Uterus (tissue), 3 donors: ENCODE measurements at regions not wholly inside any gene's neighbourhood (a gene's known extent, or its start where the extent isn't known, plus 50 kb on each side); places are given as distances from the start of the nearest gene placed in this dataset.

ENCODE experiments used
- DNase-seq, 2 donors: peaks; one replicate each; pipeline ENCODE4 v3.0.0-alpha.2; 2019 to 2020
- H3K27ac ChIP-seq, 2 donors: fragments of 200-600 bp; sonication (generic); 1 replicate in 1 of 2; 2 replicates in 1 of 2; pipeline ENCODE4 v1.5.1; 2016 to 2018
- H3K27me3 ChIP-seq, 2 donors: fragments of 200-600 bp; sonication (generic); one replicate each; pipeline ENCODE4 v1.5.1; 2018 to 2019; ENCODE audit warnings: control low read depth in 1 of 2
- H3K36me3 ChIP-seq, 2 donors: fragments of 200-600 bp; sonication (generic); one replicate each; pipeline ENCODE4 v1.5.1; 2019; ENCODE audit warnings: control low read depth in 1 of 2
- H3K4me1 ChIP-seq, 2 donors: fragments of 200-600 bp; sonication (generic); one replicate each; pipeline ENCODE4 v1.5.1; 2018 to 2019; ENCODE audit warnings: control low read depth in 1 of 2
- H3K4me3 ChIP-seq, 2 donors: fragments of 200-600 bp; sonication (generic); 1 replicate in 1 of 2; 2 replicates in 1 of 2; pipeline ENCODE4 v1.5.1; 2018 to 2019; ENCODE audit warnings: mild to moderate bottlenecking in 1 of 2
- H3K9me3 ChIP-seq, 2 donors: fragments of 200-600 bp; sonication (generic); one replicate each; pipeline ENCODE4 v1.5.1; 2019; ENCODE audit warnings: control low read depth in 1 of 2
- POLR2A ChIP-seq, 2 donors: fragments of 450-650 bp; IDR thresholded peaks; one replicate each; pipeline ENCODE4 v1.6.1; 2016; ENCODE audit warnings: antibody characterized with exemption in 2 of 2, mild to moderate bottlenecking in 1 of 2, moderate library complexity in 1 of 2
- intact Hi-C: fragments of 100-400 bp; cut with DNase I; formaldehyde crosslinking; loops from one replicate; pipeline ENCODE4 v1.15.1; 2023; ENCODE audit warnings: low total_unique reads
- TF ChIP-seq, protein P1 (sequence below), 4 experiments: fragments of 200-600 bp in 2 of 4; fragments of 450-650 bp in 2 of 4; sonication (generic) in 2 of 4; IDR thresholded peaks; one replicate each; pipeline ENCODE4 v1.5.1; 2016 to 2019; ENCODE audit warnings: antibody characterized with exemption in 4 of 4, mild to moderate bottlenecking in 2 of 4, moderate library complexity in 1 of 4
- donor health status: DM: yes; HTN: yes; CAD: no.

DNA sequence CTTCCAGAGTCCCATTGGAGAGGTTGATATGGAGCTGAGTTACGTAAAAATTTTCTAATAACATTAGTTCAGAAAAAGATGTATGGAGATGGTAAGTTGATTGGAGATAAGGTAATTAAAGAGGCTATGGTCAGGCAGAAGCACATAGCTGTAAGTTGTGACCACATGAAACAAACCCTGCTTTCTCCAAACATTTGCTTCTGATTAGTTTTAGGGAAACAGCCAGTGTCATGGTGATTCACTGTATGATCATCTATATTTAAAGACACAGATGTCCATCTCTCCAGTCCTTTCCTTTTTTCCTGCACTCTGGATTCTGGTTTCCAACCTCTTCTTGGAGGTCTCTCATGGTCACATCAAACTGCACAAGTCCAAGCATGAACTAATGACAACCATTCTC, 1550.8 kb upstream of the PIK3C3 start:
- no peaks in the 10 kb centered on the region for H3K9me3 ChIP-seq
- no peak overlapping the region for H3K27ac ChIP-seq
- H3K36me3 ChIP-seq: no peaks in the 10 kb centered on the region
- no peak for DNase-seq
- TF ChIP-seq, protein P1, sequence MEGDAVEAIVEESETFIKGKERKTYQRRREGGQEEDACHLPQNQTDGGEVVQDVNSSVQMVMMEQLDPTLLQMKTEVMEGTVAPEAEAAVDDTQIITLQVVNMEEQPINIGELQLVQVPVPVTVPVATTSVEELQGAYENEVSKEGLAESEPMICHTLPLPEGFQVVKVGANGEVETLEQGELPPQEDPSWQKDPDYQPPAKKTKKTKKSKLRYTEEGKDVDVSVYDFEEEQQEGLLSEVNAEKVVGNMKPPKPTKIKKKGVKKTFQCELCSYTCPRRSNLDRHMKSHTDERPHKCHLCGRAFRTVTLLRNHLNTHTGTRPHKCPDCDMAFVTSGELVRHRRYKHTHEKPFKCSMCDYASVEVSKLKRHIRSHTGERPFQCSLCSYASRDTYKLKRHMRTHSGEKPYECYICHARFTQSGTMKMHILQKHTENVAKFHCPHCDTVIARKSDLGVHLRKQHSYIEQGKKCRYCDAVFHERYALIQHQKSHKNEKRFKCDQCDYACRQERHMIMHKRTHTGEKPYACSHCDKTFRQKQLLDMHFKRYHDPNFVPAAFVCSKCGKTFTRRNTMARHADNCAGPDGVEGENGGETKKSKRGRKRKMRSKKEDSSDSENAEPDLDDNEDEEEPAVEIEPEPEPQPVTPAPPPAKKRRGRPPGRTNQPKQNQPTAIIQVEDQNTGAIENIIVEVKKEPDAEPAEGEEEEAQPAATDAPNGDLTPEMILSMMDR (IDR thresholded peaks at IDR 0.05): no peak
- TF ChIP-seq POLR2A (IDR thresholded peaks at IDR 0.05): no peak
- H3K4me1 ChIP-seq: no peaks in the 10 kb centered on the region
- intact Hi-C loops: no loop called here
- H3K27me3 ChIP-seq: no peaks in the 10 kb centered on the region
- no peak overlapping the region for H3K4me3 ChIP-seq

DNA sequence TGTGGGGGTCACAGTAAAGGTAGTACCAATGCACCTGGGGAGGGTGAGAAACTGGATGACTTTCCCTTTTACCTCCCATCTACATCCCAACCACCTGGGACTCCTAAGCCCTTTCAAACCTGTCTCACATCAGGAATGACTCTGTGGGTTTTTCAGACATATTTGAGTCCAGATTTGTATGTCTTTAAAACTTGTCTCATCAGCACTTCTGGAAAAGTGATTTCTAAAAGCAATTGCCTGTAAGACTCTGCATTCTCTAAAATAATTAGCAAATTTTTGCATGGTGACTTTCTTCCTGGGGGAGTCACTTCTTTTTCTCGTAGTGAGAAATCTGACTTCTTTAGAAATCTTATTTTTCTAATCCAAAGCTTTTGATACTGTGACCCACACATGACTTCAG, 1553.0 kb upstream of the PIK3C3 start:
- H3K4me1 ChIP-seq: no peaks in the 10 kb centered on the region
- no peak overlapping the region for H3K4me3 ChIP-seq
- DNase-seq: no peak
- no peaks in the 10 kb centered on the region for H3K36me3 ChIP-seq
- H3K9me3 ChIP-seq: no peaks in the 10 kb centered on the region
- intact Hi-C loops: no loop called here
- H3K27me3 ChIP-seq: no peaks in the 10 kb centered on the region
- H3K27ac ChIP-seq: no peak overlapping the region
- TF ChIP-seq POLR2A (IDR thresholded peaks at IDR 0.05): no peak
- TF ChIP-seq, protein P1 (IDR thresholded peaks at IDR 0.05): no peak

DNA sequence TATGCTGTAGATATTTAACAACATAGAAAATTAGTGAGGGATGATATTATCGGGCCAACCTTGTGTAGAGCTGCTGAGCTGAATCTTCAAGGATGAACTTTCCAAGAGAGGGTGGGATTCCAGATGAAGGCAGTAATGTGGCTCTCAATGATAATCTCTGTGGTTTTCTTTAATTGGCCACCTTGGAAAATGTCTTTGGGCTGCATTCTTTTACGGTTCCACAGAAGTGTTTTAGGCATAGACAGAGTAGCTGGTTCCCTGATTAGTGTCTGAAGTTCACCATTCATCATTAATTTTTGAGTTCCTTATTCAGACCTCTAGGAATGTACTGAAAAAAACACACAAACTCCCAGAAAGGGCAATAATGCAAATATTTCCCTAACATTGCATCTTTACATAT, 1566.9 kb upstream of the PIK3C3 start:
- H3K27me3 ChIP-seq: no peaks in the 10 kb centered on the region
- DNase-seq: no peak
- intact Hi-C loops: no loop called here
- H3K9me3 ChIP-seq: no peaks in the 10 kb centered on the region
- no peak overlapping the region for H3K4me3 ChIP-seq
- H3K4me1 ChIP-seq: no peaks in the 10 kb centered on the region
- H3K36me3 ChIP-seq: no peaks in the 10 kb centered on the region
- TF ChIP-seq, protein P1 (IDR thresholded peaks at IDR 0.05): no peak
- no peak for TF ChIP-seq POLR2A (IDR thresholded peaks at IDR 0.05)
- H3K27ac ChIP-seq: no peak overlapping the region

DNA sequence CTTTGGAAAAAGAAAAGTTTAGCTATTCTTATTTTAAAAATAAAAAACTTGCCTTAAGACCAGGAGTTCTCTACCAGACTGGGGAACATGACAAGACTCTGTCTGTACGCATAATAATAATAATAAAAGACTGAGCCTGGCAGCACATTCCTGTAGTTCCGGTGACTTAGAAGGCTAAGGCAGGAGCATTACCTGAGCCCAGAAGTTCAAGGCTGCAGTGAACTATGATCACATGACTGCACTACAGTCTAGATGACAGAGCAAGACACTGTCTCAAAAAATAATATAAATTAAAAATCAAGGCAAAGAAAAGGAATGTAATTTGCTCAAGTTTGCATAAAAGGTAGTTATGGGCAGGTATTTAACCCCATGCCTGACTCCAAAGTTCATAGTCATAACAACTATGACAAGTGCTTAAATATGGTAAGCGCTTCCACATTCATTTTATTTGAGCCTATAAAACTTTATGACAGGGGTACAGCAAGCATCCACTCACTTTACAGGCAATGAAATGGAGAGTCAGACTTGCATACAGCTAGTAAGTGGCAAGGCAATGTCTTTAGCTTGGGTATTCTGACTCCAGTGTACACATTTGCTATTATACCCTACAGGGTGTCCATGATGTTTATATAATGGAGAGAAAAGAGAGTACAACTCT, 1567.8 kb upstream of the PIK3C3 start:
- no peaks in the 10 kb centered on the region for H3K36me3 ChIP-seq
- no peak overlapping the region for H3K4me3 ChIP-seq
- intact Hi-C loops: no loop called here
- no peaks in the 10 kb centered on the region for H3K9me3 ChIP-seq
- no peaks in the 10 kb centered on the region for H3K27me3 ChIP-seq
- TF ChIP-seq POLR2A (IDR thresholded peaks at IDR 0.05): no peak
- TF ChIP-seq, protein P1 (IDR thresholded peaks at IDR 0.05): no peak
- H3K4me1 ChIP-seq: no peaks in the 10 kb centered on the region
- no peak overlapping the region for H3K27ac ChIP-seq
- DNase-seq: no peak

DNA sequence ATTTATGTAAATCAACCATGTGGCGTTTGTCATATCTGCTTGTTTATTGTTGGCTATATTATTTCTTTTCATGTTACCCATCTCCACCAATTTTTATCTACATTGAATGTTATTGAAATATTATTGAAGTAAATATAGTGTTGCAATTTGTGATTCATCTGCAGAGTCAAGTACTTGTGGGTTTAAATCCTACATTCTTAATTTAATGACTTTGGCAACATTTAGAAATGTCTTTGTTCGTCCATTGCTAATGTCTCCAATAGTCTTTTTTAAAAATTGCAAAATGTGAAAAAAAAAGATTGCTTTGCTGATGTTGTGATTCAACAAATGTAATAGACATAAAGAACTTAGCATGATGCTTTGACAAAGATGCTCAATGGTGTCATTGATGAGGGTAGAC, 1572.8 kb upstream of the PIK3C3 start:
- H3K4me1 ChIP-seq: no peaks in the 10 kb centered on the region
- H3K9me3 ChIP-seq: no peaks in the 10 kb centered on the region
- intact Hi-C loops: no loop called here
- H3K4me3 ChIP-seq: no peak overlapping the region
- TF ChIP-seq POLR2A (IDR thresholded peaks at IDR 0.05): no peak
- TF ChIP-seq, protein P1 (IDR thresholded peaks at IDR 0.05): no peak
- no peak overlapping the region for H3K27ac ChIP-seq
- H3K27me3 ChIP-seq: no peaks in the 10 kb centered on the region
- no peak for DNase-seq
- H3K36me3 ChIP-seq: no peaks in the 10 kb centered on the region
